ENCODE measurements at regions not wholly inside any gene's neighbourhood (a gene's known extent, or its start where the extent isn't known, plus 50 kb on each side); places are given as distances from the start of the nearest gene placed in this dataset.

GRCh38 chr10:81031774-81032173, 494.1 kb downstream of the SH2D4B start:
- no peak for TF ChIP-seq CTCF (IDR thresholded peaks at IDR 0.05 in 4 of 5, conservative IDR thresholded peaks at IDR 0.05 in 1 of 5)
- no peak for TF ChIP-seq POLR2A (IDR thresholded peaks at IDR 0.05)
